Gastroesophageal sphincter (tissue), 3 donors: ENCODE measurements at regions not wholly inside any gene's neighbourhood (a gene's known extent, or its start where the extent isn't known, plus 50 kb on each side); places are given as distances from the start of the nearest gene placed in this dataset.

Source experiments
- EP300 ChIP-seq: sonication (generic); formaldehyde crosslinking; IDR thresholded peaks from one replicate; pipeline ENCODE4 v1.6.1; 2017; ENCODE audit warnings: antibody characterized with exemption, mild to moderate bottlenecking
- POLR2A ChIP-seq, 2 donors: fragments of 450-650 bp; IDR thresholded peaks; one replicate each; pipeline ENCODE4 v1.6.1; 2017; ENCODE audit warnings: antibody characterized with exemption in 2 of 2, mild to moderate bottlenecking in 2 of 2, moderate library complexity in 1 of 2
- POLR2AphosphoS5 ChIP-seq: sonication (generic); formaldehyde crosslinking; IDR thresholded peaks from one replicate; pipeline ENCODE4 v1.6.1; 2017; ENCODE audit warnings: antibody characterized with exemption
- TF ChIP-seq, protein P1 (sequence below), 4 experiments: fragments of 200-600 bp in 2 of 4; fragments of 450-650 bp in 2 of 4; sonication (generic) in 1 of 4; IDR thresholded peaks; one replicate each; pipeline ENCODE4 v1.5.1; 2017 to 2019; ENCODE audit warnings: antibody characterized with exemption in 4 of 4, mild to moderate bottlenecking in 2 of 4, moderate library complexity in 2 of 4

DNA sequence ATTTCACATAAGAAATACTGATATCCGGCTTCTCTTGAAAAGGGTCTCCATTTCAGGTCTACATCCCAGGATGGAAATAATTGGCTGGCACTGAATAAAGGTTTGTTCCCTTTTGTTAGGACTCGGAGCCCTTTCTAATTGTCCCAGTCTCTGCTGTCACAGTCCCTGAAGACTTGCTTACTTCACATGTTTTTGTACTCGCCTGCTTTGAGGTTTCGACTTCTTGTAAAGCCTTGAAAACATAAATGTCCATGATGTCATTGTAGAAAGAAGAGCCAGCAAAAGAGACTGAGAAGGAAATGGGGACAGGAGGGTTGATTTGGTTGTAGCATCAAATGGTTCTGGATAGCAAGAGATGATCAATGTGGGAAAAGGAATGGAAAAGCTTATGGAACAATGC is 963.4 kb upstream of the SEMA6D start:
- TF ChIP-seq, protein P1, sequence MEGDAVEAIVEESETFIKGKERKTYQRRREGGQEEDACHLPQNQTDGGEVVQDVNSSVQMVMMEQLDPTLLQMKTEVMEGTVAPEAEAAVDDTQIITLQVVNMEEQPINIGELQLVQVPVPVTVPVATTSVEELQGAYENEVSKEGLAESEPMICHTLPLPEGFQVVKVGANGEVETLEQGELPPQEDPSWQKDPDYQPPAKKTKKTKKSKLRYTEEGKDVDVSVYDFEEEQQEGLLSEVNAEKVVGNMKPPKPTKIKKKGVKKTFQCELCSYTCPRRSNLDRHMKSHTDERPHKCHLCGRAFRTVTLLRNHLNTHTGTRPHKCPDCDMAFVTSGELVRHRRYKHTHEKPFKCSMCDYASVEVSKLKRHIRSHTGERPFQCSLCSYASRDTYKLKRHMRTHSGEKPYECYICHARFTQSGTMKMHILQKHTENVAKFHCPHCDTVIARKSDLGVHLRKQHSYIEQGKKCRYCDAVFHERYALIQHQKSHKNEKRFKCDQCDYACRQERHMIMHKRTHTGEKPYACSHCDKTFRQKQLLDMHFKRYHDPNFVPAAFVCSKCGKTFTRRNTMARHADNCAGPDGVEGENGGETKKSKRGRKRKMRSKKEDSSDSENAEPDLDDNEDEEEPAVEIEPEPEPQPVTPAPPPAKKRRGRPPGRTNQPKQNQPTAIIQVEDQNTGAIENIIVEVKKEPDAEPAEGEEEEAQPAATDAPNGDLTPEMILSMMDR (IDR thresholded peaks at IDR 0.05): no peak
- no peak for TF ChIP-seq POLR2AphosphoS5
- TF ChIP-seq EP300: no peak
- TF ChIP-seq POLR2A (IDR thresholded peaks at IDR 0.05): no peak
